Panc1 (cell line): ENCODE measurements at regions not wholly inside any gene's neighbourhood (a gene's known extent, or its start where the extent isn't known, plus 50 kb on each side); places are given as distances from the start of the nearest gene placed in this dataset.

Experiments used
- POLR2AphosphoS5 ChIP-seq: IDR thresholded peaks from 2 replicates; pipeline ENCODE4 v1.6.1; 2012; ENCODE audit warnings: mild to moderate bottlenecking, low read depth, low read length, moderate library complexity
- SIN3A ChIP-seq: IDR thresholded peaks from 2 replicates; pipeline ENCODE4 v1.6.1; 2012; ENCODE audit warnings: low read depth, mild to moderate bottlenecking, low read length, moderate library complexity, borderline replicate concordance; ENCODE audit not compliant: insufficient read depth
- TCF7L2 ChIP-seq: IDR thresholded peaks from 2 replicates; pipeline ENCODE4 v1.6.1; 2011; ENCODE audit warnings: mild to moderate bottlenecking, low read depth, low read length, inconsistent platforms
- TF ChIP-seq, protein P1 (sequence below), 2 experiments: IDR thresholded peaks; 2 replicates each; pipeline ENCODE4 v1.6.1; 2011 to 2012; ENCODE audit warnings: low read depth in 2 of 2, control low read depth in 1 of 2, low read length in 1 of 2, mild to moderate bottlenecking in 1 of 2, moderate library complexity in 1 of 2; ENCODE audit not compliant: insufficient read depth in 1 of 2
- TF ChIP-seq, protein P2 (sequence below): fragments of 450-650 bp; IDR thresholded peaks from 2 replicates; pipeline ENCODE4 v1.5.1; 2017; ENCODE audit warnings: mild to moderate bottlenecking

DNA sequence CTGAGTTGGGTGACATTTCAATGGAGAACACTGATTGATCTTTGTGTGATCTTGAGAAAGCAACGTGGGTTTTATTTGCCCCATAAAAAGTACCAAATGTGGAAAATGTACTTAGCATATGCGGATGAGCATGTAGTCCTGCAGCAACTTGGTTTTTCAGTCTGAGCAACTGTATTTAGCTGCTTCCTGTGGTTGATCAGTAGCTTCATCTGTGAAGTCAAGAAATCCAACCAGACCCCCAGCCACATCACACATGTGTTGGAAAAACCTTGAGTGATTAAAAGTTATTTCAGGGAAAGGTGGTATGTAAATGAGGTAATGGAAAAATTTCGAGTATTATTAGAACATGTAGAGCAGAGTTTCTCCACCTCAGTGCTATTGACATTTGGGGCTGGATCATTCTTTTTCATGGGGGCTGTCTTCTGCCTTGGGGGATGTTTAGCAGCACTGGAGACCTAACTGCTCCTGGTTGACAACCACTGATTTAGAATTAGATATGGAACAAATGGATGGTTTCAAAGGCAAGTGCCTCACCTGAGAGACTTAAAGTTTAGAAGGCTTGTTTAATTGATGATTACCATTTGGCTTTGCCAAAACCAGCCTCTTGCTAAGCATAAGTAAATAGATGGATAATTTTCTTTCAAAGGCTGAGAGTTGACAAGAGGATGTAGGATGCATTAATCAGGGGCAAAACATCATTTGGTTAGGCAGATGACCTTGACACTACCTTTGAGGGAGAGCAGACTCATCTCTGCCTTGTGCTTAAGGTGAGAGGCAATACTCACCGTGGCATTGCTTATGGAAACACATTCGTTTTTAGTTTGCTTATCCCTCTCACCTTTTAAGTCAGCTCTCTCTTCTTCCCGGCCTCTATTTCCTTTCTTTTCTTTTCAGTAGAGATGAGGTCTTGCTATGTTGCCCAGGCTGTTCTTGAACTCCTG lies 193.0 kb upstream of the RPS6KA3 start:
- TF ChIP-seq, protein P1, sequence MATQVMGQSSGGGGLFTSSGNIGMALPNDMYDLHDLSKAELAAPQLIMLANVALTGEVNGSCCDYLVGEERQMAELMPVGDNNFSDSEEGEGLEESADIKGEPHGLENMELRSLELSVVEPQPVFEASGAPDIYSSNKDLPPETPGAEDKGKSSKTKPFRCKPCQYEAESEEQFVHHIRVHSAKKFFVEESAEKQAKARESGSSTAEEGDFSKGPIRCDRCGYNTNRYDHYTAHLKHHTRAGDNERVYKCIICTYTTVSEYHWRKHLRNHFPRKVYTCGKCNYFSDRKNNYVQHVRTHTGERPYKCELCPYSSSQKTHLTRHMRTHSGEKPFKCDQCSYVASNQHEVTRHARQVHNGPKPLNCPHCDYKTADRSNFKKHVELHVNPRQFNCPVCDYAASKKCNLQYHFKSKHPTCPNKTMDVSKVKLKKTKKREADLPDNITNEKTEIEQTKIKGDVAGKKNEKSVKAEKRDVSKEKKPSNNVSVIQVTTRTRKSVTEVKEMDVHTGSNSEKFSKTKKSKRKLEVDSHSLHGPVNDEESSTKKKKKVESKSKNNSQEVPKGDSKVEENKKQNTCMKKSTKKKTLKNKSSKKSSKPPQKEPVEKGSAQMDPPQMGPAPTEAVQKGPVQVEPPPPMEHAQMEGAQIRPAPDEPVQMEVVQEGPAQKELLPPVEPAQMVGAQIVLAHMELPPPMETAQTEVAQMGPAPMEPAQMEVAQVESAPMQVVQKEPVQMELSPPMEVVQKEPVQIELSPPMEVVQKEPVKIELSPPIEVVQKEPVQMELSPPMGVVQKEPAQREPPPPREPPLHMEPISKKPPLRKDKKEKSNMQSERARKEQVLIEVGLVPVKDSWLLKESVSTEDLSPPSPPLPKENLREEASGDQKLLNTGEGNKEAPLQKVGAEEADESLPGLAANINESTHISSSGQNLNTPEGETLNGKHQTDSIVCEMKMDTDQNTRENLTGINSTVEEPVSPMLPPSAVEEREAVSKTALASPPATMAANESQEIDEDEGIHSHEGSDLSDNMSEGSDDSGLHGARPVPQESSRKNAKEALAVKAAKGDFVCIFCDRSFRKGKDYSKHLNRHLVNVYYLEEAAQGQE (IDR thresholded peaks at IDR 0.05; ENCODE audit: insufficient read depth in 1 of 2, low read depth in 2 of 2, low read length in 1 of 2): no peak
- TF ChIP-seq, protein P2, sequence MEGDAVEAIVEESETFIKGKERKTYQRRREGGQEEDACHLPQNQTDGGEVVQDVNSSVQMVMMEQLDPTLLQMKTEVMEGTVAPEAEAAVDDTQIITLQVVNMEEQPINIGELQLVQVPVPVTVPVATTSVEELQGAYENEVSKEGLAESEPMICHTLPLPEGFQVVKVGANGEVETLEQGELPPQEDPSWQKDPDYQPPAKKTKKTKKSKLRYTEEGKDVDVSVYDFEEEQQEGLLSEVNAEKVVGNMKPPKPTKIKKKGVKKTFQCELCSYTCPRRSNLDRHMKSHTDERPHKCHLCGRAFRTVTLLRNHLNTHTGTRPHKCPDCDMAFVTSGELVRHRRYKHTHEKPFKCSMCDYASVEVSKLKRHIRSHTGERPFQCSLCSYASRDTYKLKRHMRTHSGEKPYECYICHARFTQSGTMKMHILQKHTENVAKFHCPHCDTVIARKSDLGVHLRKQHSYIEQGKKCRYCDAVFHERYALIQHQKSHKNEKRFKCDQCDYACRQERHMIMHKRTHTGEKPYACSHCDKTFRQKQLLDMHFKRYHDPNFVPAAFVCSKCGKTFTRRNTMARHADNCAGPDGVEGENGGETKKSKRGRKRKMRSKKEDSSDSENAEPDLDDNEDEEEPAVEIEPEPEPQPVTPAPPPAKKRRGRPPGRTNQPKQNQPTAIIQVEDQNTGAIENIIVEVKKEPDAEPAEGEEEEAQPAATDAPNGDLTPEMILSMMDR: no peak
- TF ChIP-seq POLR2AphosphoS5: no peak
- TF ChIP-seq TCF7L2: no peak
- no peak for TF ChIP-seq SIN3A
